A549 (cell line): ENCODE measurements at regions not wholly inside any gene's neighbourhood (a gene's known extent, or its start where the extent isn't known, plus 50 kb on each side); places are given as distances from the start of the nearest gene placed in this dataset.

Experiments
- MYC ChIP-seq: IDR thresholded peaks from 2 replicates; pipeline ENCODE4 v1.6.1; 2012; ENCODE audit warnings: mild to moderate bottlenecking, inconsistent platforms, low read length, improper control_type of control experiment, borderline replicate concordance
- ZC3H11A ChIP-seq: fragments of 450-650 bp; IDR thresholded peaks from 2 replicates; pipeline ENCODE4 v1.6.1; 2014; ENCODE audit warnings: antibody characterized with exemption, mild to moderate bottlenecking

- no peak for TF ChIP-seq MYC
- no peak for TF ChIP-seq ZC3H11A
Observed at GRCh38 chr7:47696152-47696710, 114.3 kb upstream of the TNS3 start.
